ELR (cell line): ENCODE measurements at regions not wholly inside any gene's neighbourhood (a gene's known extent, or its start where the extent isn't known, plus 50 kb on each side); places are given as distances from the start of the nearest gene placed in this dataset.
"Not testable (repeated sequence)": the region's sequence is repeated elsewhere in the genome, so short reads cannot be mapped to it uniquely, and the experiment has no call there.

Experiments used
- DNase-seq: peaks from one replicate; pipeline ENCODE4 v3.0.0-alpha.2; 2015; ENCODE audit warnings: low read depth

DNA sequence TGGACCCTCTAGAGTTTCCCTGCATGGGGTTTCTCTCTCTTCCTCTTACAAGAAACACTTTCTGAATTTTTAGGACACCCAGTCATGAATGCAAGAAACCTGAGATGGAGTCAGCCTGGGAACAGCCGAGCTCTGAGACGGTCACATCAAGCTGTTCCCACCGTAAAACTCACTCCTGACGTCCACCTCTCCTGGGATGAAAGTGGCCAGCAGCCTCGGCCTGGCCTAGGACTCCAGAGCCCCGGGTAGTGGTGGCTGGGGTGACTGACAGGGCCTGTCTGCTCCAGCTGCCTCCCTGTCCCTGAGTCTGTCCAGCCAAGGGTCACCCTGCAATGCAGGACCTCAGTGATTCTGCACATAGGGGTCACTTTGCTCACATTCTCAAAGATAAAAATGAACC, 217.8 kb downstream of the SHOX start:
- no peak for DNase-seq

DNA sequence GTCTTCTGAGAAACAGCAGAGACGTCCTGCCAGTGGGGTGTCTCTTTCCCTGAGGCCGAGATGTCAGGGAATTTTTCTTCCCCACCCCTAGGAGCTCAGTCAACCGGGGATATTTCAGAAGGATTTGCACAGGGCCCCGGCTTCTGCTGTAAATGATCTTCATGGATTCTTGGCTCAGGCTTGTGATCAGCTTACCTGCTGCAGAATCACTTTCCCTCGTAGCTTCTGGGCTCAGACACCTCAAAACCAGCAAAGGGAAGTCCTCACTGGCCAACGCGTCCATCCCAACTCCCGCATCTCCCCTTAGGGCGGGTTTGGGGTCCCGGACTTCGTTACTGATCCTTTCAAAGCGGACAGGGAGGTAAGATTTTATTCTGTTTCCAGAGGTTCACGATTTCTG, 212.7 kb downstream of the SHOX start:
- DNase-seq = no peak

DNA sequence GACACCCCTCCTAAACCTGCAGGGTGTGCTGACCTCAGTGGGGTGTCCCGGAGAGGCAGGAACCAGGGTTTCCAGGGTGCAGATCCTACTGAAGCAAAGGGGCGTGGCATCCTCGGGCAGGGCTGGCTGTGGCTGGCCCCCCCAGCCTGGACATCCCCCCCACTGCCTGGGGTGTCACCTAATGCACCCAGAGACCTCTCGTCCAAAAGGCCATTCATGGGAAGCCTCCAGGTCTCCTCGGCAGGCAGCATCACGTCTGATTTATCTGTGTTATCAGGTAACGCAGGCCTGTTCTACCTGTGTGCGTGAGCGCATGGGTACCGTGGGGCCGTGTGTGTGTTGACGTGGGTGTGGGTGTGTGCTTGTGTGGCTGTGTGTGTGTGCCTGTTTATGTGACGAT, 210.0 kb downstream of the SHOX start:
- DNase-seq = no peak

DNA sequence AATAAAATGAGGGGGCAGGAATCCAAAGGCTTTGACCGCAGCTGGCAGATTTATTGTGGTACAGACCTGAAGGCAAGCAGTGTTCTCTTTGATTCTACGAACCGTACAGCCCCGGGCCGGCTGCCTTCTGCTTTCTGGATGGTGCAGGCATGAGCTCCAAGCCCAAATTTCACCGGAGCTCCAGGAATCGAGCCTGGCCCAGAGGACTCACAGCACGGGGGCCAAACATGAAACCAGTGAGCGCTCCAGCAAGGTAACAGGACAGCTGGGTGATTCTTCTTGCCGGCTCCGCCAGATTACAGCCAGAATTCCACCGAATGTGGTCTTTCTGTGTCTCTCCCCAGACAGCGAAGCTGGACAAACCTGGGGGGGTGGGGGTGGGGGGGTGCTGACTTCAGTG, 208.1 kb downstream of the SHOX start:
- DNase-seq = not testable (repeated sequence)

DNA sequence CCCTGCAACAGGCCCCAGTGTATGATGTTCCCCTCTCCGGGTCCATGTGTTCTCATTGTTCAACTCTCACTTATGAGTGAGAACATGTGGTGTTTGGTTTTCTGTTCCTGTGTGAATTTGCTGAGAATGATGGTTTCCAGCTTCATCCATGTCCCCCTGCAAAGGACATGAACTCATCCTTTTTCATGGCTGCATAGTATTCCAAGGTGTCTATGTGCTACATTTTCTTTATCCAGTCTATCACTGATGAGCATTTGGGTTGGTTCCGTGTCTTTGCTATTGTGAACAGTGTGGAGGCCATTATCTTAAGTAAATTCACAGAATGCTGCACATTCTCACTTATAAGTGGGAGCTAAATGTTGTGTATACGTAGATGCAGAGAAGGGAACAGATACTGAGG, 205.3 kb downstream of the SHOX start:
- DNase-seq = not testable (repeated sequence)

DNA sequence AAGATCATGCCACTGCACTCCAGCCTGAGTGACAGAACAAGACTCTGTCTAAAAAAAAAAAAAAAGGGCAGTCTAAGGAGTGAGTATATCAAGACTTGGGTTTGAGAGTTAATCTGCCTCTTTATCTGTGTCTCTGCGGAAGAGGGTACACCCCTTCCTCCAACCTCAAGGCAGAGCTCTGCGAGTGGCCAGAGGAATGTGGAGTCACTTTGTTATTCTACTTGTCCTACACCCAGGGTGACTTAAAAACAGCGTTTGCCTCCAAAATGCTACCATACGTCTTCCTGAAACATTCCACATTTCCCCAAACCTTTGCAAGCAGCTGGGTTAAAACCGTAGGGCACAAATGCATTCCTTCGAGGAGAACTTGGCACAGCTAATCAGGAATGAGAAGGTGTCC, 199.9 kb downstream of the SHOX start:
- DNase-seq = no peak

DNA sequence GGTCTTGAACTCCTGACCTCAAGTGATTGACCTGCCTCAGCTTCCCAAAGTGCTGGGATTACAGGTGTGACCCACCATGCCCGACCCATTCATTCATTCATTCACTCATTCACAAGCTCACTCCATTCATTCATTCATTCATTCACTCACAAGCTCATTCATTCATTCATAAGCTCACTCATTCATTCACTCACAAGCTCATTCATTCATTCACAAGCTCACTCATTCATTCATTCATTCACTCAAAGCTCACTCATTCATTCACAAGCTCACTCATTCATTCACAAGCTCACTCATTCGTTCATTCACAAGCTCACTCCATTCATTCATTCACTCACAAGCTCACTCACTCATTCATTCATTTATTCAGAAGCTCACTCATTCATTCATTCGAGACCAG, 198.6 kb downstream of the SHOX start:
- no peak for DNase-seq

DNA sequence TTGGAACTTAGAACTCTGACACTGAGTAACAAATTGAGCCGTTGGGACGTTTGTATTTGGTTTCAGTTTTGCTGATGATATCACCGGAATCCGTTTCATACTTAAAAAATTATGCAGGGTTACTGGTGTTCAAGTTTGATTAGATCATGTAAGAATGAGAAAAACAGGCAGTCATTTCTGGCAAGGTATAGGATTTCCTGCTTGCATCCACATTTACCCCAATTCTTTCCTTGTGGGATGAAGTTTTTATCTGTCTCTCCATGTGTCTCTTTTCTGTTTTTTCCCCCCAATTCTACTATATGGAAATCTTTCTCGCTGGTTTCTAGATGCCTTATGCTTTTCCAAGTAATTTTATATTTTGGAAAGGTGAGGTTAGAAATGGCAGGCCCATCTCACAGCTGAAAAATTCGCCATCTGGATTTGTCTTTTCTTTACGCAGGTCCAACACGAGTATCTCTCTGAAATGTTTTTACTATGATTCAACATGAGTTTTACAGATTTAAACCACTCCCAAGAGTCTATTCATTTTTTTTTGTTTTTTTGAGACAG, 197.9 kb downstream of the SHOX start:
- DNase-seq = peak; percentile 26

DNA sequence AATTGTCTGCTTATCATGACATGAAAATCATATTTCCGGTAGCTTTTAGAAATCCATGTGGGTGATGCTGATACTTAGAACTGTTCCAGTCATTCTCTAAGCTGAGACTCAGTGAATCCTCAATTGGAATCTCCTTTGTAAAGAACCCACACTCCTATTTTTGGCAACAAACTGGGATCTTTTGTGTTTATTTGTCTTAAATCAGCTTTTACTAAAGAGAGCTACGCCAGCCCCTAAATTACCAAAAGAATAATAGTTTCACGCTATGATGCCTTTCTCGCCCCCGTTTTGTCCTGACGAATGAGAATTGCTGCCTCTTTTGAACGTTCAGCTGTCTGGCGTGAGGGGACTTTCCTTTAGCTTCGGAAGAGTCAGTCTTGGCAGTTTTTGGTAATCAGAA, 195.9 kb downstream of the SHOX start:
- peak; percentile 9 for DNase-seq

DNA sequence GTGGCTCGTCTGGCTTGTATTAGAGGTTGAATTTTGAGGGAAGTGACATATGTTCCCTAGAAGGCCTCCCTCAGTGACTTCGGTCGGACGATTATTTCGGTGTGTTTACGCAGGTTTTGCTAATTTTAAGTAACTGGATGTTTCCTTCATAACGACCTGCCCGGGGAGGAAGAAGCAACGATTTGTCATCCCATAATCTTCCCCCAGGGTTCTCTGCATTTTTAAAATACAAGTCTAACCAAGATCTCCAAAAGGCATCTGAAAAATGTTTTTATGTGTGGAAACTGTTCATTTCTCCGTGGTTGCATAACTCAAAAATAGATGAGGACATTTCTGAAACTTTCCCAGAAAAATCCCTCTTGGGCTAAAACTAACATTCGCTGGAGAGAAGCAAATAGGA, 195.4 kb downstream of the SHOX start:
- DNase-seq = peak; percentile 28

DNA sequence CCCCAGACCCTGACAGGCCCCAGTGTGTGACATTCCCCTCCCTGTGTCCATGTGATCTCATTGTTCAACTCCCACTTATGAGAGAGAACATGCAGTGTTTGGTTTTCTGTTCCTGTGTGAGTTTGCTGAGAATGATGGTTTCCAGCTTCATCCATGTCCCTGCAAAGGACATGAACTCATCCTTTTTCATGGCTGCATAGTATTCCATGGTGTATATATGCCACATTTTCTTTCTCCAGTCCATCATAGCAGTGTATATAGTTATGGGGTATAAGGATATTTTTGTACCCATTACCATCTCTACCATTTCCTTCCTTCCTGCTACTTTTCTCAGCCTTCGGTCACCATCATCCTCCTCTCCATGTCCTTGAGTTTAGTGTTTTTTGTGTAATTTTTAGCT, 192.5 kb downstream of the SHOX start:
- DNase-seq = not testable (repeated sequence)

DNA sequence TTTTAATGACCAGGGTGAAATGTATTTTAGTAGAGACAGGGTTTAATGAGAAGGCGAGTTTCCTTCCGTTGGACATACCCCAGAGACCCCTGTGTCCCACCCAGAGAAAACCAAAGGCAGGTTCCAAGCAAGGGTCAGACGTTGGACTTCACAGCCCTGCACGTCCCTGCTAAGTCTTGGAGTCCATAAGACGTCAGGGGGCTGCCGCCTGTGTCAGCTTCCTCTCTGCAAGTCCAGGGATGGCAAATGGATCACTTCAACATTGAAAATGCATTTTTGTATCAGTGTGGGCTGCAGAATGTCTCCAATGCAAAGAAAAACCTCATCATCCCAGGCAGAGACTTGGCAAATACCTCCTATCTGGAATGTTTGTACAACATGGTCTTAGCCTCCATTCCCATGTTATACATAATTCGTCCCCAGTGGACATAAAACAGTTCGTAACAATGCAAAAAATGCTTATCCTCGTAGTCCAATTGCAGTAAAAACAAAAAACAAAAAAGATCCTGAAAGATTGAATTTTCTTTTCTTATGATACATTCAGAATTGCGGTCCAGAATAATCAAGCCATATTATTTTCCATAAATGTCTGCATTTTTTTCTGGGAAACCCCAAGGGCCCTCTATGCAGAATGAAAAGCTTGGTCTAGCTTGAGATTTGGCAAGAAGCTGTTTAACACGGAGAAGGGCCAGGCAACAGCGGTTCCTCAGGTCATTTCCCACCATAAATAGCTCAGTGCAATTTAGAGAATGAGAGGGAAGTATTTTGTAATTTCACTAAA, 190.9 kb downstream of the SHOX start:
- DNase-seq = no peak

DNA sequence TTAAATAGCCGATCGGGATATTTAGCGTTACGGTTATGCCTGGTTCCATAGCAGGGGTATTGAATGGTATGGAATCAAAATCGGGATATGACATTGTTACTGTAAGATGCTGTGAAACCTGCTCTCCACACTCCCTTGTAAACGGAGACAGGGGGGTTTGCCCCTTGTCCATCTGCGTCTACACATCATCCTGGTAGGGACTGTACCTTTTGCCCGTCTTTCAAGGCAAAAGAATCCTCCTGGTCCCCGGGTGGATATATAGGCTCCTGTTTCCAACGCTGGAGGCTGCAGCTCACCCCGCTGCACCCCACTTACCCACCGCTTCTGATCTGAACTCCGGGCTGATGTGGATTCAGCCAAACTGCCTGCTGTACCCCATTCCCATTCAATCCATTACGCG, 189.1 kb downstream of the SHOX start:
- DNase-seq = no peak

DNA sequence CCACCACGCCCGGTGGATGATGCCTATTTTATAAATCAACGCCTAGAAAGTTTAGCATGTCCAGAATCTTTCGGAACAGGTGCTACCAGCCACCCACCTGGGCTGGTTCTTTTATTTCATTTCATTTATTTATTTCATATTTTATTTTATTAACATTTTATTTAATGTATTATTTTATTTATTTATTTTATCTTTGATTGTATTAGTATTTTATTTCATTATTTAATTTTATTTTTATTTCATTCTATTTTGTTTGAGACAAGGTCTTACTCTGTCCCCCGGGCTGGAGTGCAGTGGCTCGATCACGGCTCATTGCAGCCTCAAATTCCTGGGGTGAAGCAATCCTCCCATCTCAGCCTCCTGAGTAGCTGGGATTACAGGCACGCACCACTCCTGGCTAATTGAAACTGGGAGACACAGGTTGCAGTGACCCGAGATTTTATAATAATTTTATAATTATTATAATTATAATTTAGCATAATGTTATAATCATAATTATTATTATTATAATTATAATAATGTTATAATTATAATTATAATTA, 187.2 kb downstream of the SHOX start:
- DNase-seq = no peak

DNA sequence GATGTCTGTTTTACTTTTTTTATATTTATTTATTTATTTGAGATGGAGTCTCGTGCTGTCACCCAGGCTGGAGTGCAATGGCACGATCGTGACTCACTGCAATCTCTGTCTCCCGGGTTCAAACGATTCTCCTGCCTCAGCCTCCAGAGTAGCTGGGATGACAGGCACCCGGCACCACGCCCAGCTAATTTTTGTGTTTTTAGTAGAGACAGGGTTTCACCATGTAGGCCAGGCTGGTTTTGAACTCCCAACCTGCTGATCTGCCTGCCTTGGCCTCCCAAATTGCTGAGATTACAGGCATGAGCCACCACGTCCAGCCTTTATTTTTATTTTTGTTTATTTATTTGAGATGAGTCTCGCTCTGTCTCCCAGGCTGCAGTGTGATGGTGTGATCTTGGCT, 186.6 kb downstream of the SHOX start:
- DNase-seq = not testable (repeated sequence)

DNA sequence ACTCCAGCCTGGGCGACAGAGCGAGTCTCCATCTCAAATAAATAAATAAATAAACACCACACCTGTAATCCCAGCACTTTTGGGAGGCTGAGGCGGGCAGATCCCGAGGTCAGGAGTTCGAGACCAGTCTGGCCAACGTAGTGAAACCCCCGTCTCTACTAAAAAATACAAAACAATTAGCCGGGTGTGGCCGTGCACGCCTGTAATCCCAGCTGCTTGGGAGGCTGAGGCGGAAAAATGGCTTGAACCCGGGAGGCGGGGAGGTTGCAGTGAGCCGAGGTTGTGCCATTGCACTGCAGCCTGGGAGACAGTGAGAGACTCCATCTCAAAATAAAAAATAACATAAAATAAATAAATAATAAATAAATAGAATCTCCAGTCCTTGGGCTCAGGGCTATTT, 185.8 kb downstream of the SHOX start:
- DNase-seq = no peak

DNA sequence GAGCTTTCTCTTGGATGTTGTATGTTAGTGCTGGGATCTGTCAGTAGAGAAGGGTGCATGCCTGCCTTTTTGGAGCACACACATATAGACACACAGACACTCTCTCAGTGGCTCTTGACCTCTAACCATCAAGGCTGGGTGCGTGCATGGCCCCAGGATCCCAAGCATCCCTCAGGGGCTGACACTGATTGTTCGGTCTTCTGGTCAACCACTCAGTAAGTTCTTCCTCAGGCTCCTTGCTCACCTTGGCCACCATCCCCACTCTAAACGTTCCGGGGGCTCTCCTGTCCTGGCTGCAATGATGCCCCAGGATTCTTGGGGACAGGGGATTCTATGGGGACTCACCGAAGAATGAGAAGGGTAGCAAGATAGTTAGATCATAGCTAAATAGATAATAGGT, 179.6 kb downstream of the SHOX start:
- no peak for DNase-seq

DNA sequence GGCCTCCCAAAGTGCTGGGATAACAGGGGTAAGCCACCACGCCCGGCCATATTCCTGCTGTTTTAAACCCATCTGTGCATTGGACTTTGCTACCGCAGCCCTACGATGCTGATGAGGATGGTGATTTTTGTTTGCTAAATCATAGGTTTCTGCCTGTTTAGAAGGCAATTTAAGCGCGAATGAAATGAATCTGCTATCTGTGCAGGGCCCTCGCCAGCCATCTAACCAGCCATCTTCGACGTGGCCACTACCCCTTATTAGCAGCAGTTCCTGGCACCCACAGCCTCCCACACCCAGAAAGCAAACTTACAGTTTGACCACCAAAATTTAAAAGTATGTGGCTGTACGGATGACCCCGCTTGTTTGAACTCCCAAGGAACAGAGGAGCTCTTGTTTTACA, 178.5 kb downstream of the SHOX start:
- no peak for DNase-seq

DNA sequence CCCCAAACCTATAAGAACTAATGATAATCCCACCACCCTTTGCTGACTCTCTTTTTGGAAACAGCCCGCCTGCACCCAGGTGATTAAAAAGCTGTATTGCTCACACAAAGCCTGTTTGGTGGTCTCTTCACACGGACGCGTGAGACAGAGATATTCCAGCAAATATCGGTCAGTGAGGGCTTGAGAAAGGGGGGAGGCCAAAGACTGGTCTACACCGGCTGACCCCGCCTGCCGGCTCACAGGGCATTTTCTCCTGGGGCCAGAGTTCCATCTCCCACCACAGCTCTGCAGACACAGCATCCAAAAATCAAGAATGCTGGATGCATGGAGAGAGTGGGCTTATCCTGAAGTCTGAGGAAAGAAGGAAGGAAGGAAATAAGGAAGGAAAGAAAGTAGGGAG, 176.0 kb downstream of the SHOX start:
- no peak for DNase-seq

DNA sequence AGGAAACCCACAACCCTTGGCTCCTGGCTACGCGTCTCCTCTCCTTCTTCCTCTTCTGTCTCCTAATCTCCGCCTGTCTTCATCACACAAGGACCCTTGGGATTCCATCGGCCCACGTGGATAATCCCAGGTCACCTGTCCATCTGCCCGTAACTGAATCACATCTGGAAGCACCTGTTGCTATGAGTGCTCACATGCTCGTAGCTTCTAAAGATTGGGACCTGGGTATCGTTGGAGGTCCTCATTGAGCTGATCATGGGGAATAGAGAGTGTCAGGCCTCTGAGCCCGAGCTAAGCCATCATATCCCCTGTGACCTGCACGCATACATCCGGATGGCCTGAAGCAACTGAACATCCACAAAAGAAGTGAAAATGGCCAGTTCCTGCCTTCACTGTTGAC, 175.4 kb downstream of the SHOX start:
- no peak for DNase-seq

DNA sequence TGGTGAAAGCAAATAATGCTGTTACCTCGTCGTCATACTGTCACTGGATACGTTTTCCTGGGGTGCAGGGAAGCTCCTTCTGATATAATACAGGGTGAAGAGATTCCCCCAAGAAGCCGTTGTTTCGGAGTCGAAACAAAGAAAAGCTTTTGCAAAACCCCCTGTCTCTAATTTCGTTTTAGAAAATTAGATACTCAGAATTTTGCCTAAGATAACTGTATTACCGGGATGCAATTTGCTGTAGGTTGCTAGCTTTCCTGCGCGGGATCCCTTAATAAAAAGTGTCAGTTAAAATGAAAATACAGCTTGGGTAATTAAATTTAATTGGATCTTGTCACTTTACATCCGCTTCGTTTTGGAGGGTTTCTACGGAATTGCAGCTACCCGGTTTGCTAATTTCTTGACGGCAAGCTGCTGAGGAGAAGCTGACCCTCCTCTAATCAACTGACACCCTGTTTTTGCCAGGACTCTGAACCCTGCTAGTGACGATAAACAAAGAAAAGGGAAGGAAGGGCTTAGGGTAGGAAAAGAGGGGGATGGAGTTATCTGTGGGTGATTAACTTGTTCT, 174.6 kb downstream of the SHOX start:
- DNase-seq = no peak

DNA sequence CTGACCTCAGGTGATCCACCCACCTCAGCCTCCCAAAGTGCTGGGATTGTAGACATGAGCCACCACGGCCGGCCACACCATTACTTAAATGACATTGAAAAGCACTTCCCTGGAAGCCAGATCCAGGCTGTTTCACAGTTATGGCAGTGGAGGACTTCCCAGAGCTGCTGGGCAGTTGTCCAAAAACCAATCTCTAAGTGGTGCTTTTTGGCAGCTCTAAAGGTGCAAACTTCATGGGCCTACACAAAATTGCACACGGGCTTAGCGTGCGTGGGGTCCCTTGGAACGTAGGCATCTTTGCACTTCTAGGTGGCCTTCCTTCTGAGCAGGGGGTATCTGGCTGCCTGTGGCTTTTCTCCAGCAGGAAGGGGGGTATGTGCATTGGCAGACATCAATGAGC, 172.3 kb downstream of the SHOX start:
- no peak for DNase-seq

DNA sequence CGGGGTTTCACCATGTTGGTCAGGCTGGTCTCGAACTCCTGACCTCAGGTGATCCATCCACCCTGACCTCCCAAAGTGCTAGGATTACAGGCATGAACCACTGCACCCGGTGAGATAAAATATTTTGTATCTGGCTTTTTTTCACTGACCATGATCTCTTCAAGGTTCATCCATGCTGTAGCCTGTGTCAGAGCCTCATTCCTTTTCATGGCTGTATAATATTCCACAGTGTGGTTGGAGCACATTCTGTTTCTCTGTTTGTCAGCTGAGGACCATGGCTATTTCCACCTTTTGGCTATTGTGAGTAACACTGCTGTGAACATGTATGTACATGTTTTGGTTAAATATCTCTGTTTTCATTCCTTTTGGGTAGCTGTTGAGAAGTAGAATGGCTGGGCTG, 169.2 kb downstream of the SHOX start:
- no peak for DNase-seq

DNA sequence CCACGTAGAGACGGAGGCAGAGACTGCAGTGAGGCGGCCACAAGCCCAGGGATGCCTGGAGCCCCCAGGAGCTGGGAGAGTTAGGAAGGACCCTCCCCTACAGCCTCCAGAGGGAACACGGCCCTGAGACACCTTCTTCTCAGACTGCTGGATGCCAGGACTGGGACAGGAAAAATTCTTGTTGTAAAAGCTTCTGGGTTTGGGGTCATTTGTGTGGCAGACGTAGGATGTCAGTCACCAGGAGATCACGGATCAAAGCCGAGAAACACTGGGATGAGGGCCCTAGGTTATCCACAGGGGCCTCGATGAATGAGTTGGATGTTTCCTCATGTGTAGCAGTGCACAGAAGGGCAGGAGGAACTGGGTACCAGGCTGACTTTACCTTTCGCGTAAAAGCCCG, 163.7 kb downstream of the SHOX start:
- DNase-seq = no peak
